HFFc6 (cell line): ENCODE measurements at regions not wholly inside any gene's neighbourhood (a gene's known extent, or its start where the extent isn't known, plus 50 kb on each side); places are given as distances from the start of the nearest gene placed in this dataset.

Experiments used
- DNase-seq: peaks from one replicate; pipeline ENCODE4 v3.0.0-alpha.2; 2018
- H3K27ac Mint-ChIP-seq: 2 replicates; pipeline ENCODE4 v1.8.0; 2020; ENCODE audit warnings: mild to moderate bottlenecking, mixed read lengths
- H3K27me3 Mint-ChIP-seq: 2 replicates; pipeline ENCODE4 v1.8.0; 2021; ENCODE audit warnings: mild to moderate bottlenecking, moderate library complexity, mixed read lengths; ENCODE audit not compliant: insufficient read depth
- H3K36me3 Mint-ChIP-seq: 2 replicates; pipeline ENCODE4 v1.8.0; 2021; ENCODE audit warnings: low read depth, mixed read lengths
- H3K4me1 Mint-ChIP-seq: 2 replicates; pipeline ENCODE4 v1.8.0; 2020; ENCODE audit warnings: low read depth, mixed read lengths
- H3K4me3 Mint-ChIP-seq: 2 replicates; pipeline ENCODE4 v1.8.0; 2020; ENCODE audit warnings: mild to moderate bottlenecking, moderate library complexity, mixed read lengths
- H3K9me3 Mint-ChIP-seq: 2 replicates; pipeline ENCODE4 v1.8.0; 2020; ENCODE audit warnings: mild to moderate bottlenecking, mixed read lengths
- TF ChIP-seq, protein P1 (sequence below): fragments of 200-600 bp; sonication (generic); IDR thresholded peaks from 2 replicates; pipeline ENCODE4 v1.5.0; 2021; ENCODE audit warnings: antibody characterized with exemption, mild to moderate bottlenecking

- no peaks in the 10 kb centered on the region for H3K36me3 Mint-ChIP-seq
- H3K27me3 Mint-ChIP-seq = no peaks in the 10 kb centered on the region
- TF ChIP-seq, protein P1, sequence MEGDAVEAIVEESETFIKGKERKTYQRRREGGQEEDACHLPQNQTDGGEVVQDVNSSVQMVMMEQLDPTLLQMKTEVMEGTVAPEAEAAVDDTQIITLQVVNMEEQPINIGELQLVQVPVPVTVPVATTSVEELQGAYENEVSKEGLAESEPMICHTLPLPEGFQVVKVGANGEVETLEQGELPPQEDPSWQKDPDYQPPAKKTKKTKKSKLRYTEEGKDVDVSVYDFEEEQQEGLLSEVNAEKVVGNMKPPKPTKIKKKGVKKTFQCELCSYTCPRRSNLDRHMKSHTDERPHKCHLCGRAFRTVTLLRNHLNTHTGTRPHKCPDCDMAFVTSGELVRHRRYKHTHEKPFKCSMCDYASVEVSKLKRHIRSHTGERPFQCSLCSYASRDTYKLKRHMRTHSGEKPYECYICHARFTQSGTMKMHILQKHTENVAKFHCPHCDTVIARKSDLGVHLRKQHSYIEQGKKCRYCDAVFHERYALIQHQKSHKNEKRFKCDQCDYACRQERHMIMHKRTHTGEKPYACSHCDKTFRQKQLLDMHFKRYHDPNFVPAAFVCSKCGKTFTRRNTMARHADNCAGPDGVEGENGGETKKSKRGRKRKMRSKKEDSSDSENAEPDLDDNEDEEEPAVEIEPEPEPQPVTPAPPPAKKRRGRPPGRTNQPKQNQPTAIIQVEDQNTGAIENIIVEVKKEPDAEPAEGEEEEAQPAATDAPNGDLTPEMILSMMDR = no peak
- H3K9me3 Mint-ChIP-seq = no peaks in the 10 kb centered on the region
- H3K27ac Mint-ChIP-seq = no peak overlapping the region
- DNase-seq = no peak
- no peaks in the 10 kb centered on the region for H3K4me1 Mint-ChIP-seq
- no peak overlapping the region for H3K4me3 Mint-ChIP-seq
Observed at GRCh38 chr15:95760508-95760907, 570.0 kb upstream of the NR2F2 start.

DNA sequence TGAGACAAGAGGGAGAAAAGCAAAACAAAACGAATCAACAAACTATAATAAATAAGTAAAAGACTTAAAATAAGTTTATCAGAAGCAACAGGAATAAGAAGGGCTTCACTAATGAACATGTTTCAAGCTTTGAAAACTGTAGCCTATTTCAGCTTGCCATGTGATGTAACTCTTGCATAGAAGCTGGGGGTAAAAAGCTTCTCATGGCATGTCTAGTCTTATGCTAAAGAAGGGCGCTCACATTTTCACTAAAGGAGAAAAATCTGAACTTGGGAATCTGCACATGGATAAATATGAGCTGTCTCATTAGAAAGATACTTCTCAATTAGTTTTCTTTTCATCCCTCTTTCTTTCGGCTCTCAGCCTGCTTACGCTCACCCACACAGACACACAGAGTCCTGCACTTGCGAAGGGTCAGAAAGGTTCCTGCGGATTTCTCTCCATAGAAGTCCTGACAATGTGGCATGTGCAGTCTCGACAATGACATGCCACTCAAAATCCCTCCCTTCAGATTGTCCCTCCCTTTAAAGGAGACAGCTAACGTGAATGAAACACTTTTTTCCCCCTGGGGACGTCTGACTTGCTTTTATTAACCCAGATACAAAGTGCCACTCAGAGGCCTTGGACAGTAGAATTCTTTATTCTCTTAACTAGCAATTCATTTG, 568.9 kb upstream of the NR2F2 start:
- Mint-ChIP-seq H3K4me1 (no peaks in the 10 kb centered on the region), H3K27me3 (no peaks in the 10 kb centered on the region), H3K36me3 (no peaks in the 10 kb centered on the region), H3K4me3 (no peak overlapping the region), H3K27ac (no peak overlapping the region), H3K9me3 (no peaks in the 10 kb centered on the region)
- TF ChIP-seq, protein P1 = no peak
- no peak for DNase-seq

- Mint-ChIP-seq H3K9me3 (no peaks in the 10 kb centered on the region), H3K27me3 (no peaks in the 10 kb centered on the region), H3K4me1 (no peaks in the 10 kb centered on the region), H3K4me3 (no peak overlapping the region), H3K36me3 (no peaks in the 10 kb centered on the region), H3K27ac (no peak overlapping the region)
- no peak for DNase-seq
- TF ChIP-seq, protein P1 = no peak
Observed at GRCh38 chr15:95763426-95763825, 567.1 kb upstream of the NR2F2 start.

GRCh38 chr15:95765161-95765560, 565.3 kb upstream of the NR2F2 start:
- TF ChIP-seq, protein P1 = no peak
- H3K27me3 Mint-ChIP-seq = no peaks in the 10 kb centered on the region

DNA sequence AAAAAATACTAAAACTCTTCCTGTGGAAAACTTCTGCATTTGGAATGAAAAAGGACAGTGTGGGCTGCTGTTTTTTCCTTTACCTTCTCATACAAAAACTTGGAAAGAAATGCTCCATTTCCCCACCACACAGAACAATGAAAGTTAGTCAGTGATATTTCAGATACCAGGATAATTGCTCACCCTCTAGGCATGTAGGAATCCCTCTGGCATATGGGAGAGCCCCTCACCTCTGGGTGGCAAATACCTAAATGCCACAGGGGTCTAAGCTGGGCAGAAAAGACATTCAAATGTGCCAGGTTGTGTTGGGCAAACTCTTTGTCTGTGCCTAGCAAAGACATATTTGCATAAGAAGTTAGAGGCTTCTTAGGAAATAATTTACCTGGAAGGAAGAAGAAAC, 560.3 kb upstream of the NR2F2 start:
- no peak overlapping the region; the same call in 1 of the 2 replicates for H3K4me3 Mint-ChIP-seq
- H3K36me3 Mint-ChIP-seq = no peaks in the 10 kb centered on the region

More at GRCh38 chr15:95765161-95765560, 565.3 kb upstream of the NR2F2 start:
- Mint-ChIP-seq H3K4me3 (no peak overlapping the region), H3K36me3 (no peaks in the 10 kb centered on the region), H3K27ac (no peak overlapping the region), H3K9me3 (no peaks in the 10 kb centered on the region), H3K4me1 (peaks cover 7% of the 10 kb centered on the region)
- DNase-seq = no peak

More for the DNA sequence above, 560.3 kb upstream of the NR2F2 start:
- TF ChIP-seq, protein P1 = no peak
- peak; percentile 5 for DNase-seq
- Mint-ChIP-seq H3K9me3 (no peaks in the 10 kb centered on the region), H3K27ac (no peak overlapping the region), H3K27me3 (no peaks in the 10 kb centered on the region), H3K4me1 (peaks cover 13% of the 10 kb centered on the region)
